ENCODE measurements at regions not wholly inside any gene's neighbourhood (a gene's known extent, or its start where the extent isn't known, plus 50 kb on each side); places are given as distances from the start of the nearest gene placed in this dataset.
"Not testable (repeated sequence)": the region's sequence is repeated elsewhere in the genome, so short reads cannot be mapped to it uniquely, and the experiment has no call there.

- Histone ChIP-seq H3K27me3 (ENCODE audit: insufficient read depth, low read length) (no peaks in the 10 kb centered on the region), H3K79me2 (ENCODE audit: control insufficient read depth, insufficient read depth, low read length, unreplicated experiment) (no peaks in the 10 kb centered on the region), H3K27ac (ENCODE audit: low read depth, low read length) (no peak overlapping the region), H3K4me1 (ENCODE audit: control insufficient read depth, insufficient read depth, low read length, unreplicated experiment) (no peaks in the 10 kb centered on the region), H3K36me3 (ENCODE audit: insufficient read depth, low read length) (no peaks in the 10 kb centered on the region), H2AFZ (ENCODE audit: low read length, unreplicated experiment) (no peak overlapping the region), H3K4me3 (ENCODE audit: low read depth, low read length) (no peak overlapping the region)
These were observed 271.7 kb upstream of the BTG1 start for GRCh38 chr12:92417373-92417772.

DNA sequence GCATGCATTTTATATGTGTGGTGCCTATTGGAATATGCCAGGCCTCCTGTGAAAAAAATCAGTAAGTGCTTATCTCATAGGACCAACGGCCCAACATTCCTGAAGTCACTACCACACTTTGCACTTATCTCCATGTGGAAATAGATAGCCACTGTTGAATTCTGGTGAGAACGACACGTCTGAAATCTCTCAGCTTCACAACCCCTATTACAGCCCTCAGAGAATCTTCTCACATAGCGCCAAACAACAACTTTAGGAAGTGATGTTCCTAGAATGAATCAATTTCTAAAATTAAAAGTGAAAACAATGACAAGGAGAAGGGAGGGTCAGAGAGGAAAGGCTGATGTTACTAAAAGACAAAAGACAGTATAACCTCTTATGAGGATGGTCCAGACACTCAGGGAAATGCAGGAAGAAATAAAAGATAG lies 270.8 kb upstream of the BTG1 start:
- Histone ChIP-seq H3K36me3 (ENCODE audit: insufficient read depth, low read length) (no peaks in the 10 kb centered on the region), H3K4me1 (ENCODE audit: control insufficient read depth, insufficient read depth, low read length, unreplicated experiment) (no peaks in the 10 kb centered on the region), H2AFZ (ENCODE audit: low read length, unreplicated experiment) (no peak overlapping the region), H3K27ac (ENCODE audit: low read depth, low read length) (no peak overlapping the region), H3K27me3 (ENCODE audit: insufficient read depth, low read length) (no peaks in the 10 kb centered on the region), H3K79me2 (ENCODE audit: control insufficient read depth, insufficient read depth, low read length, unreplicated experiment) (no peaks in the 10 kb centered on the region), H3K4me3 (ENCODE audit: low read depth, low read length) (no peak overlapping the region)

DNA sequence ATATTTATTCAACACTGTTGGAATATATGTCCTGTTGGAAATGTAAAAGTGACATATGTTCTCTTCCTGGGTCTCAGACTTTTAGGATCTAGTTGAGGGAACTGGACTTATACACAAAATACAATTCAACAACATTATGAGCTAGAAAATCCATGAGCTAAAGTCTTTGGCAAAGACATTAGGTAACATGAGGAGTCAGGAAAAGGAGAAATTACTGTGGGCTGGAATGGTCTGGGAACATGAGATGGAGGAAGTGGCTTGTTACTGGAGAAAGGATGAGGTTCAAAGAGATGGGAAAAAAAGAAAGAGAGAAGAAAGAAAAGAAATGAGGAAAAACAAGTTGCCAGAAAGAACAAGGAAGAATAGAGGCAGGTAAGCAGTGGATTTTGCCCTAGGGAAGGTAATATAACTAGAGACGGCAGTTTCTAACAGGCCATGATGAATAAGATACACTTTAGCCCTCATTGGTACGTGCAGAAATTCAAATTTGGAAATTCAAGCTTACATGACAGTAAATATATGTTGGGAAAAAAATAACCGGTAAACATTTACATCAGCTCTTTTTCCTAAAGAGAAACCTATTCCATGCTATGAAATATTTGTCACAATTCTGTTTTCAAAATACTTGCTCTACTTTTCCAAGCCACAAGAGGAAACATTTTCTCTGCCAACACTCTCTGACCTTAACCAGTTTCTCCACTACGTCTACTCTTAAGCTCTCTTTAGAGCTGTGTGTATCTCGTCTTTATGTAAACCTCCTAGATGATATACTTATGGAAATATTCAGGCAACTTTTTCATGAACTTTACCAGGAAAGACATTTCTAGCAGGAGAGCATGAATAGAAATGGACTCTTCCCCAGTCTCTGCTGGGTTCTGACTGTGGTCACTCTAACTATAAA lies 268.8 kb upstream of the BTG1 start:
- Histone ChIP-seq H3K27me3 (ENCODE audit: insufficient read depth, low read length) (no peaks in the 10 kb centered on the region), H3K36me3 (ENCODE audit: insufficient read depth, low read length) (no peaks in the 10 kb centered on the region), H3K4me1 (ENCODE audit: control insufficient read depth, insufficient read depth, low read length, unreplicated experiment) (no peaks in the 10 kb centered on the region), H3K4me3 (ENCODE audit: low read depth, low read length) (no peak overlapping the region), H3K79me2 (ENCODE audit: control insufficient read depth, insufficient read depth, low read length, unreplicated experiment) (no peaks in the 10 kb centered on the region), H3K27ac (ENCODE audit: low read depth, low read length) (no peak overlapping the region), H2AFZ (ENCODE audit: low read length, unreplicated experiment) (no peak overlapping the region)

DNA sequence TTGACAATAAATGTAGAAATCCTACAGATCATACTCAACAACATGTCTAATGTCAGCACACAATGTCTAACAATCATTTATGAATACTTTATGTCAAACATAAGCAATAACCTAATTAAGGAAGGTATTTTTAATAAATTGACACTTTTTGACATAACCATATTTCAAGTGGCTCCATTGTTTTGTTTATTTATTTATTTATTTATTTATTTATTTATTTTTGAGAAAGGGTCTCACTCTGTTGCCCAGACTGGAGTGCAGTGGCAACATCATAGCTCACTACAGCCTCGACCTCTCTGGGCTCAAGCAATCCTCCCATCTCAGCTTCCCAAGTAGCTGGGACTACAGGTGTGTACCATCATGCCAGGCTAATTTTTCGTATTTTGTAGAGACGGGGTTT lies 267.6 kb upstream of the BTG1 start:
- Histone ChIP-seq H3K27ac (ENCODE audit: low read depth, low read length) (no peak overlapping the region), H3K4me3 (ENCODE audit: low read depth, low read length) (no peak overlapping the region), H3K27me3 (ENCODE audit: insufficient read depth, low read length) (no peaks in the 10 kb centered on the region), H2AFZ (ENCODE audit: low read length, unreplicated experiment) (no peak overlapping the region), H3K36me3 (ENCODE audit: insufficient read depth, low read length) (no peaks in the 10 kb centered on the region), H3K4me1 (ENCODE audit: control insufficient read depth, insufficient read depth, low read length, unreplicated experiment) (no peaks in the 10 kb centered on the region), H3K79me2 (ENCODE audit: control insufficient read depth, insufficient read depth, low read length, unreplicated experiment) (no peaks in the 10 kb centered on the region)

- no peaks in the 10 kb centered on the region for H3K36me3 ChIP-seq (ENCODE audit: insufficient read depth, low read length)
- no peaks in the 10 kb centered on the region for H3K79me2 ChIP-seq (ENCODE audit: control insufficient read depth, insufficient read depth, low read length, unreplicated experiment)
- H3K27me3 ChIP-seq (ENCODE audit: insufficient read depth, low read length), result no peaks in the 10 kb centered on the region
- no peak overlapping the region for H3K27ac ChIP-seq (ENCODE audit: low read depth, low read length)
- no peak overlapping the region for H2AFZ ChIP-seq (ENCODE audit: low read length, unreplicated experiment)
- no peak overlapping the region for H3K4me3 ChIP-seq (ENCODE audit: low read depth, low read length)
- H3K4me1 ChIP-seq (ENCODE audit: control insufficient read depth, insufficient read depth, low read length, unreplicated experiment), result no peaks in the 10 kb centered on the region
These were observed 267.2 kb upstream of the BTG1 start for GRCh38 chr12:92412856-92413255.

- Histone ChIP-seq H2AFZ (ENCODE audit: low read length, unreplicated experiment) (no peak overlapping the region), H3K4me3 (ENCODE audit: low read depth, low read length) (no peak overlapping the region), H3K4me1 (ENCODE audit: control insufficient read depth, insufficient read depth, low read length, unreplicated experiment) (no peaks in the 10 kb centered on the region), H3K79me2 (ENCODE audit: control insufficient read depth, insufficient read depth, low read length, unreplicated experiment) (no peaks in the 10 kb centered on the region), H3K27ac (ENCODE audit: low read depth, low read length) (no peak overlapping the region), H3K27me3 (ENCODE audit: insufficient read depth, low read length) (no peaks in the 10 kb centered on the region), H3K36me3 (ENCODE audit: insufficient read depth, low read length) (no peaks in the 10 kb centered on the region)
These were observed 266.0 kb upstream of the BTG1 start for GRCh38 chr12:92411687-92412086.

GRCh38 chr12:92408072-92408900 lies 262.6 kb upstream of the BTG1 start:
- no peak overlapping the region for H2AFZ ChIP-seq (ENCODE audit: low read length, unreplicated experiment)
- no peaks in the 10 kb centered on the region for H3K79me2 ChIP-seq (ENCODE audit: control insufficient read depth, insufficient read depth, low read length, unreplicated experiment)
- no peaks in the 10 kb centered on the region for H3K36me3 ChIP-seq (ENCODE audit: insufficient read depth, low read length)
- H3K27ac ChIP-seq (ENCODE audit: low read depth, low read length), result no peak overlapping the region
- H3K4me1 ChIP-seq (ENCODE audit: control insufficient read depth, insufficient read depth, low read length, unreplicated experiment), result no peaks in the 10 kb centered on the region
- no peaks in the 10 kb centered on the region for H3K27me3 ChIP-seq (ENCODE audit: insufficient read depth, low read length)
- no peak overlapping the region for H3K4me3 ChIP-seq (ENCODE audit: low read depth, low read length)

- H3K27ac ChIP-seq (ENCODE audit: low read depth, low read length); H2AFZ ChIP-seq (ENCODE audit: low read length, unreplicated experiment); H3K36me3 ChIP-seq (ENCODE audit: insufficient read depth, low read length); H3K79me2 ChIP-seq (ENCODE audit: control insufficient read depth, insufficient read depth, low read length, unreplicated experiment); H3K4me1 ChIP-seq (ENCODE audit: control insufficient read depth, insufficient read depth, low read length, unreplicated experiment); H3K4me3 ChIP-seq (ENCODE audit: low read depth, low read length): not testable (repeated sequence)
- peaks cover 12% of the 10 kb centered on the region; the same call in 1 of the 2 replicates for H3K27me3 ChIP-seq (ENCODE audit: insufficient read depth, low read length)
These were observed 260.9 kb upstream of the BTG1 start for GRCh38 chr12:92406404-92407070.

- H3K27ac ChIP-seq (ENCODE audit: low read depth, low read length); H3K4me3 ChIP-seq (ENCODE audit: low read depth, low read length); H3K79me2 ChIP-seq (ENCODE audit: control insufficient read depth, insufficient read depth, low read length, unreplicated experiment); H2AFZ ChIP-seq (ENCODE audit: low read length, unreplicated experiment); H3K36me3 ChIP-seq (ENCODE audit: insufficient read depth, low read length); H3K4me1 ChIP-seq (ENCODE audit: control insufficient read depth, insufficient read depth, low read length, unreplicated experiment): not testable (repeated sequence)
- peaks cover 12% of the 10 kb centered on the region; the same call in 1 of the 2 replicates for H3K27me3 ChIP-seq (ENCODE audit: insufficient read depth, low read length)
These were observed 260.2 kb upstream of the BTG1 start for GRCh38 chr12:92405801-92406251.

DNA sequence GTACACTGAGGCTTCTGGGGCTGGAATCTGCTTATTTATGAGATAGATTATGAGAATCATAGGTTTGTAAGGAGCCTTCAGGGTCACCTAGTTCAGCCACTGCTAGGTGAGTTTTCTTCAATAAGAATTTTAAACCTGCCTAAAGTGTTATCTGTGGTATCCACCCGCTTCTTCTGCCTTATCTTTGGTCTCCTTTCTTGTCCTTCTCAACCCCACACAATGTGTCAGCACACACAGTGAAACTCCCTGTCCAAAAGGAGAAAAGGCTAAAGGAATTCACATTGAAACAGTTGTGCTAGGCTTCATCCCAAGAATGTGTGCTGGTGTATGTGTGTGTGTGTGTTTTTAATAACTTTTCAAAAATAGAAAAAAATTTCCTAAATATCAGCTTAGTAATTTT lies 259.3 kb upstream of the BTG1 start:
- no peak overlapping the region for H2AFZ ChIP-seq (ENCODE audit: low read length, unreplicated experiment)

More for the DNA sequence above, 259.3 kb upstream of the BTG1 start:
- no peak overlapping the region for H3K4me3 ChIP-seq (ENCODE audit: low read depth, low read length)
- no peaks in the 10 kb centered on the region for H3K4me1 ChIP-seq (ENCODE audit: control insufficient read depth, insufficient read depth, low read length, unreplicated experiment)
- no peak overlapping the region for H3K27ac ChIP-seq (ENCODE audit: low read depth, low read length)
- H3K79me2 ChIP-seq (ENCODE audit: control insufficient read depth, insufficient read depth, low read length, unreplicated experiment), result no peaks in the 10 kb centered on the region
- peaks cover 12% of the 10 kb centered on the region; the same call in 1 of the 2 replicates for H3K27me3 ChIP-seq (ENCODE audit: insufficient read depth, low read length)
- no peaks in the 10 kb centered on the region for H3K36me3 ChIP-seq (ENCODE audit: insufficient read depth, low read length)
